GM11168 (cell line): ENCODE measurements at regions not wholly inside any gene's neighbourhood (a gene's known extent, or its start where the extent isn't known, plus 50 kb on each side); places are given as distances from the start of the nearest gene placed in this dataset.

ENCODE experiments used
- in situ Hi-C: fragments of 300-500 bp; cut with MboI; formaldehyde crosslinking; loops from one replicate; pipeline ENCODE4 v1.12.0; 2022; ENCODE audit warnings: low sequenced_read_pairs; ENCODE audit not compliant: unreplicated experiment

GRCh38 chr2:147792966-147793617, 51.7 kb upstream of the ACVR2A start:
- in situ Hi-C loops, result no loop called here

GRCh38 chr2:147790580-147790979, 54.2 kb upstream of the ACVR2A start:
- in situ Hi-C loops, result no loop called here

DNA sequence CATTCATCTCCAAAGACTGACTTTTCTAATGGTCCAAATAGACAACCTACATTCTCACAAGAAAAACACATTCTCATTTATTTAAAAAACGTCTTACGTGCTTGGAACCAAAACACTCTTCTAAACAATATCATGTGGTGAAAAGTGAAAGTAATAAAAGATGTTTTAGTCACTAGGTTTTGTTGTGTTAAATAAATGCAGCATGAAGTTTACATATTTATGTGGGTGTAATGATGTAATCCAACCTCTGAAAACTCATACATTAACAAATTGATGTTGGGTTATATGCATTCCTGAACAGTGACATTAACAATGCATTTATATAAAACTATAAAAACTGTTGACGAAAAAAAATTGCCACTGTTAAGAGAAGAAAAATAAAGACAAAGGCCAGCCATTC, 55.1 kb upstream of the ACVR2A start:
- in situ Hi-C loops, result no loop called here

GRCh38 chr2:147789287-147789686, 55.5 kb upstream of the ACVR2A start:
- in situ Hi-C loops, result no loop called here

GRCh38 chr2:147782141-147782930, 62.5 kb upstream of the ACVR2A start:
- in situ Hi-C loops, result no loop called here

DNA sequence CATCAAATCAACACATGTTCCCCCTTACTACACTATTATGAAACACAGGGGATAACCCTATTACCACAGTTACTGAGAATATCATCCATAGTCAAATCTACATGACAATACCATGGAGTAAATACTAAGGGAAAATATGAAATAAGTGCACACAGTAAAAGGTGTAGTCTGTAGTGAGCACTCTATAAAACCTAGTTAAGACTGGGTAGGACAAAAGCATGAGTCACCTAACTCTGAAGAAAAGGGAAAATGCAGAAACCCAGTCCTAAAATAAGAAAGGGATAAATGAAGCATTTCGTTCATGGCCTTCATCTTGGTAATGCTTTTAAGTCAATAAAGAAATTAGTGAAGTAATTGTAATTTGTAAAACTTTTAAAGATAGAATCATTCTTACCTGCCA, 65.4 kb upstream of the ACVR2A start:
- in situ Hi-C loops, result no loop called here

DNA sequence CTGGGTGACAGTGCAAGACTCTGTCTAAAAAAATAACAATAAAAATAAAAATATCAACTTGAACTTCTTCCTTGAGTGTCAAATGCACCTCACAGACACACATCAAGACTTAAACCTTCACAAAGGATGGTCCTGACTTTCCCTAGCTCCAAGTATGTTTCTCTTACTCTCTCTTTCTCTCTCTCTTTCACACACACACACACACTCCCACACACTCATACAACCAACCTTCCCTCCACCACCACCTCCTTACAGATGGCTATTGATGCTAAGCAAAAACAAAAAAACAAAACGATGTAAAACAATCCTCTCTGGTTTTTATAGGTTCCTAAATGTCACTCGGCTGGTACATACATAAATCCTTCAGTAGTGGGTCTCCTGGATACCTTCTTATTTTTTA, 67.4 kb upstream of the ACVR2A start:
- in situ Hi-C loops, result no loop called here

DNA sequence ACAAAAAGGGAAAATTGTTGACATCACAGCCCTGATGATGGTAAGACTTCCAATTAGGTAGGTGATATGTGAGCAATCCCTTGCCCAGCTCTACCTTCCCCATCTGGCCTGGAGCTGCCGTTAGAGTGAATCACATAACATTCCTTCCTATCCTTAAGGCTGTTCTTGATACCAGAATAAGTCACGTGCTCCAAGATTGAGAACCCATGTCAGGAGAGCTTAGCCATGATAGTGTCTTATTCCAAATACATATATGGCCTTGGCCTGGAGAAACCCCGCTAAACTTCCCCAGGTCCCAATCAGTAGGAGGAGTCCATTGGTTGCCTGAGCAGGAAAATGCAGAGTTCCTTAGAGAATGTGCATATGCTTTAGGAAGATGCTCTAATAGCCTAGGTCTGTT, 70.0 kb upstream of the ACVR2A start:
- in situ Hi-C loops, result no loop called here

- in situ Hi-C loops, result no loop called here
Observed at GRCh38 chr2:147773479-147773878, 71.3 kb upstream of the ACVR2A start.

DNA sequence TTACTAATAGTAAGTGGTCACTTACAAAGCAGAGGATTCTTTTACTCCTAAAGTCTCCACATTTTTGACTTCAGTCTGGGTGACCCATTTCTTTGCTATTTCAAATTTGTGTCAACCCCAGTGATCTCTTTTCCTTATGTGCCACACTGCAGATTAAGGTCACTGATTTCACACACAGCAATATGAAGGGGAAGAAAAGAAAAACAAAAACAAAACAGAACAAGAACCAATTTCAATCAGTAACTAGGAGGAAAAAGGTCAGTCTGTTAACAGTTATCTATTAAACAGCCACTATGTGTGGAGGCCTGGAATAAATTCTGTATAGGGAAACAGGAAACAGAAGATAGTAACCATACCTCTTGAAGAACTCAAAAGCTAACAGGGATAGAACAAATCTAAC, 72.0 kb upstream of the ACVR2A start:
- in situ Hi-C loops, result no loop called here

- in situ Hi-C loops, result no loop called here
Observed at GRCh38 chr2:147763861-147764260, 81.0 kb upstream of the ACVR2A start.

DNA sequence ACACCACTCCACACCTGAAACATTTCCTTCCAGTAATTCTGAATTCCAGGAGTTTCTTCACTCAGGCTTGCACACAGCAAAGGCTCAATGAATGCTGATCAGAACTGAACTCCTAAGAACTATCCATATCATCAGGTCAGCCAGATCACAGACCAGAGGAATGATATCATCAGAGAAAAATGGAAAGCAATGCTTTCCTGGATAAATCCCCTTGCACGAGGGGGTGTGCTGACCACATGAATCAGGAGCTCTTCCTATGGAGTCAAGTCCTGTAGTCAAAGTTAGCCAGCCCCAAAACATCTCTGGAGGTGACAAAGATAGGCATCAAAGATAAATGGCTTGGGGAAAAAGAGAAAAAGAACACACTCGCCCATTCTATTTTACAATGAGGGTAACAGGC, 83.8 kb upstream of the ACVR2A start:
- in situ Hi-C loops, result no loop called here

DNA sequence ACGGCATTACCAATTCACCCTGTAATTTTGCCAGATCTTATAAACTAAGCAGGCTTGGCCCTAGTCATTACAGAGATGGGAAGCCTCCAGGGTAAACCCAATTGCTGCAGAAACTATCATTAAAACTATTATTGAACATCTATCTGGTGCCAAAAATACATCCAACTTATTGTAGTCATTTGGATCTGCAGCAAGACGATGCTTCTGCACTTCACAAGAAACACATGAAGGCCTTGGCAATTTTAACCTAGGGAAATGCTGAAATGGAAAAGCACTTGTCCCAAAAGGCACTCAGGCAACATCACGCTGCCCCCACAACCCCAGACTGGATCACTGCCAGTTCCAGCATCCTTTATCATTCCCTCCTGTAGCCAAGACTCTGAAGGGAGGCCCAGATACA, 85.3 kb upstream of the ACVR2A start:
- in situ Hi-C loops, result no loop called here

DNA sequence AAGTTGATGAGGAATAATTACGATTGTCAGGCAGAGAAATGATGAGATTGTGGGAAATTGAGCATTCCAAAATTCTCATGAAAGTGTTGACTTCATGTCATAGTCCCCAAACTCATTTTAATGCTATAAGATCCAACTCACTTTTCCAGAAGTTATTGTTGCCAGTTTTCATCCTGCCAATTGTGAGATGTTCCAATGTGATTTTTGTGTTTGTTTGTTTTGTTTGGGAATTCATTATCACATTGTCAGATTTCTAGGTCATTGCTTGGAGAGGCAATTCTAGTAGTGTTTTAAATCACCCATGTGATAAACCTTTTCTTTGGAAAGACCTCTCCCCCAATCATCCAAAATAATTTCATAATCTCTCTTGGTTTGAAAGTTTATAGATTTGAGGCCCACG, 86.0 kb upstream of the ACVR2A start:
- in situ Hi-C loops, result no loop called here

- in situ Hi-C loops, result no loop called here
Observed at GRCh38 chr2:147756069-147756468, 88.8 kb upstream of the ACVR2A start.

GRCh38 chr2:147740211-147740927, 104.5 kb upstream of the ACVR2A start:
- in situ Hi-C loops, result no loop called here

DNA sequence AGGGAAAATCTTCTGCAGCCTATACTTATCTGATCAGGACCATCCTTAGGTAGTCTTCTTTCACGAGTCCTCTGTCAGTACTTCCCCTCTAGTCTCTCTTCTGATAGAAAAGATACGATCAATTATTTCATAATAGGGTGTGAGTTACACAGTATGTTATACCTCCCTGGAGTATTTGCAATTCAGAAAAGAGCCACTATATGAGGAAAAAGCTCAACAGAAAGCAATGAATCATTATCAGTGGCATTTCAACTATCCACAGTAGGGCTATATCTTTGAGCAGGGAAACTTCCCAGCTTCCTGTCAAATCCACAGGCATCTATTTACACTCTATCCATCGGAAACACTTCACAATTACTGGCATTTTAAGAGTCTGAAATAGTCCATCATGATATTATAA, 105.3 kb upstream of the ACVR2A start:
- in situ Hi-C loops, result no loop called here

- in situ Hi-C loops, result no loop called here
Observed at GRCh38 chr2:147718831-147719230, 126.0 kb upstream of the ACVR2A start.

DNA sequence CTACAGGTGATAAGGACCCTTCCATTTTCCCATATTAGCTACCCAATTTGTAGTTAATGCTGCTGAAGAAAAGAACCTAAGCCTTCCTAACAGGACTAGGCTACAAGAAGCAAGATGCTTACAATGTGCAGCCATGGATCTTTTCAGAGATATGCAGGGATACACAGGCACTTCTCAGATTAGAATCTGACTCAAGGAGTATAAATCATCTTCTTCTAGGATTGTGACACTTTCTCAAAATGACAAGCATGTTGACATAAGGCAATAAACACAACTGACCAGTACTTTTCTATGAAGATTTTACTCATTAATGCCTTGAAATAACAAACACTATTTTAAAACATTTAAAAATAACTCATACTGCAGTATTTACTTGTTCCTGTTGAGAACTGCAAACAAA, 127.9 kb upstream of the ACVR2A start:
- in situ Hi-C loops, result no loop called here

- in situ Hi-C loops, result no loop called here
Observed at GRCh38 chr2:147715807-147716206, 129.0 kb upstream of the ACVR2A start.

GRCh38 chr2:147714582-147714981, 130.2 kb upstream of the ACVR2A start:
- in situ Hi-C loops, result no loop called here
